SK-N-DZ (cell line): ENCODE measurements at regions not wholly inside any gene's neighbourhood (a gene's known extent, or its start where the extent isn't known, plus 50 kb on each side); places are given as distances from the start of the nearest gene placed in this dataset.
"Not testable (repeated sequence)": the region's sequence is repeated elsewhere in the genome, so short reads cannot be mapped to it uniquely, and the experiment has no call there.

ENCODE experiments used
- DNase-seq: peaks from one replicate; pipeline ENCODE4 v3.0.0-alpha.2; 2015; ENCODE audit warnings: low spot score

DNA sequence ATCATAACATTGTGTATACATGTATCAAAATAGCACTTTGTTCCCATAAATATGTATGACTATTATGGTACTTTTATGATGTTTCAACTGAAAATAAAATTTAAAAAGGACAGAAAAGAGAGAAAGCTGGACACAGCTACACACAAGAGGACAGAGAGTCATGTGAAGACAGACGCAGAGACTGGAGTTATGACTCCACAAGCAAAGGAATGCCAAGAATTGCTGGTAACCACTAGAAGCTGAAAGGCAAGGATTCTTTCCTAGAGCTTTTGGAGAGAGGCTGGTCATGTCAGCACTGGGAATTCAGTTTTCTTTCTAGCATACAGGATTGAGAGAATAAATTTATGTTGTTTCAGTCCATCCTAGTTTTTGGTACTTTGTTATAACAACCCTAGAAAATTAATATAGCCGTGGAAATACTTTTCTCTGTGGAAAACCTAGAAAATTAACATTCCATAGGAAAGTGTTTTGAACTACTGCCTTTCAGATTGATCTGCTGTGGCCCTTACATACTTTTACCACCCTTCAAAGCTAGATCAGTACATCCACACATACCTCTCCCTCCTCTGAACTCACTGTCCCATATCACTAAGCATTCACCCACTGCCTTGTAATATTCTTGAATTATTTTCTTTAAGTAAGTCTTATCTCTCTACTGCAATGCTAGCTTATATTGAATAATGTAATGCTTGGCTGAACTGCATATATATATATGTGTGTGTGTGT is 575.3 kb downstream of the IPMK start:
- DNase-seq, result no peak

DNA sequence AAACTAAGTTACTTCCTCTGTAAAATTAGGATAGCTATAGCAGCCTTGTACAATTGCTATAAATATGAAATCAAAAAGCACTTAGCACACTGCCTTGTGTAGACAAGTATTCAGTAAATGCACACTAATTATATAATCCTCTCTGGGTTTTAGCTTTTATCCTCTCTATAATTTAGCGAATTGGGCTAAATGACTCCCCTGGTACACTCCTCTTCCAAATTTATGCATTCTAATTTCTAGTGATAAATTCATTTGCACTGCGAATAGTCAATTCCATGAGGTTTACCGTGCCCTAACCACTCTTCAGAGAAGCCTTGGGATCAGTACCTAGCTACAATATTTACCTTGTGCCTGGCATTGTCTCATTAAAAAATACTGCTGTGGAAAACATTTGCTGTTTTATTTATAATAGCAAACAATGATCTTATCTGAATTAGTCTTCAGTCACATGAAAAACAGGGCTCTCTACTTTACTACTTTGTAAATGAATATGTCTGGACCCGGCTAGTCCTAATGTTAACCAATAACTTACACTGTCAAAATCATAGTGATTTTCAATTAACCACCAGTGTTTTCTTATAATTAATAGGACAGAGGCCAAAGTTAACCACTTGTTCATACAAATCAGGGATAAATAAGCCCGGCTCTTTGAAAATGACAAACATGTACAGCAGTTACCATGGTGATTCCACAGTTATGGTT is 577.9 kb downstream of the IPMK start:
- no peak for DNase-seq

GRCh38 chr10:57679916-57680315 is 587.8 kb downstream of the IPMK start:
- DNase-seq, result no peak

DNA sequence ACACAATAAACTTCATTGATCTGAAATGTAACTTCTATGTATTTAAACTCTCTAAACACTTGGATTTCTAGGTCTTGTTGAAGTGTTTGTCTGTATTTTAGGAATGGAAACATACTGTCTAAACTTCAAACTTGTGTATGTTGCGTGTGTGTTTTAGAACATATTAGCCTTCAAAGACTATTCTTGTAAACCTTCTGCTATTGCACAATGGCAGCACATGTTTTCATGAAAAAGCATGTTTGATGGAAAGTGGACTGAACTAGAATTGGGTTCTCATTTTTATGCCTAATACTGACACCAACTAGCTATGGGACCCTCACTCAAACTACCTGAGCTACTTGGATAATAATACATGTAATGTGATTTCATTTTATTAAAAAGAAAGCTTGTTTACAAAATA is 592.6 kb downstream of the IPMK start:
- DNase-seq, result no peak

GRCh38 chr10:57673446-57673960 is 594.2 kb downstream of the IPMK start:
- no peak for DNase-seq

DNA sequence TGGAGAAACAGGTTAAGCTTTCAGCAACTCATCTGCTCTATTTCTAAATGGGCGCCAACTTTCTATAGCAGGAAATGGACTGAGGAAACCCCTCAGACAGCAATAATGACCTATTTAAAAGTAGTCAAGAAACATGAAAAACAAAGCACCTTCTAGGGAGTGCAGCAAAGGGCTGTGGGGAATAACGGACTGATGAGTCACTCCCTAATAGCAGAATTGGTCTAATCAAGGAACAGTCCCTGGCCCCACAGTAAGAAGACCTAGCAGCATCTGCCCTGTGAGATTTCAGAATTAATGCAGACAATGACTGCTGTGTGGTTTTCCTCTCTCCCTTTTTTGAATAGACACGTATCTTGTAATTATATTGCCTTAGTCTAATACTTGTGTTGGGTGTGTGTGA is 602.9 kb downstream of the IPMK start:
- no peak for DNase-seq

DNA sequence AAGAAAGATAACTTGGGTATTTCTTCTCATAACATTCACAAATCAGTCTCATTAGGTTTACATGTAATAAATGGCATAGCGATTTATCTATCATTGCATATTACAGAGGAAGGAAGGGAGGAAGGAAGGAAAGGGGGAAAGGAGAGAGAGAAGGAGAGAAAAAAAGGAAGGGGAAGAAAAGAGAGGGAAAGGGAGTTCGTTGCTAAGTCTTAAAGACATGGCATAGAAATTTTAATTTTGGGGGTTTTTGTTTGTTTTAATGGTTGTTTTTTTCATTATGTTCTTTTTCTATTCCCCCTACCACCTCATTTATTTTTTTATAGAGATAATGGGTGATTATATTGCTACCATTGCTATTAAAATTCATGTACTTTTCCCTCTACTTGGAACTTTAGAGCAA is 604.3 kb downstream of the IPMK start:
- DNase-seq, result no peak

GRCh38 chr10:57661206-57661605 is 606.5 kb downstream of the IPMK start:
- no peak for DNase-seq

DNA sequence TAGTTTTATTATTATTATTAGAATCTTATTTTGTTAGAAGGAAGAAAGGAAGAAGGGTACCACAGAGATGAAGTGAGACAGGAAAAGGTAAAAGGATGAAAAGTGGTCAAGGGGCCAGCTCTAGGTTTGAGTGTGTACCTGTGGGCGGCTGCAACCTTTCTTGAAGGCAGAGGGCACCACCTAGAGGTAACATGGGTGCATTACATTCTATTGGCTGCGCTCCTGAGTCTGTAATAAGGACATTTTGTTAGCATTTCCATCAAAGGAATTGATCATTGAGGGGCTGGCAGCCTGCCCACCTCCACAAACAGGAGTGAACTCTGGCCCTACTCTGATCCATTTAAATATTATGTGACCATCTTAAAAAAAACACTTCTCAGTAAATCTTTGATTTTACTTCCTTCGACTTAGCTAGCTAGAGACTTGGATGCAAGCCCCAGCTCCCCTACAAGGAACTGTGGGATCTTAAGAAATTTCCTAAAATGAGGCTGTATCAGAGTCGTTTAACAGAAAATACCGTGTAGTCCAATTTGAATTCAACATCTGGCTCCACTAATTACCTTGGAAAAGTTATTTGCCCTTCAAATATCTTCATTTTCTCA is 610.4 kb downstream of the IPMK start:
- peak; percentile 74 for DNase-seq

- no peak for DNase-seq
These were observed 612.8 kb downstream of the IPMK start for GRCh38 chr10:57654856-57655255.

DNA sequence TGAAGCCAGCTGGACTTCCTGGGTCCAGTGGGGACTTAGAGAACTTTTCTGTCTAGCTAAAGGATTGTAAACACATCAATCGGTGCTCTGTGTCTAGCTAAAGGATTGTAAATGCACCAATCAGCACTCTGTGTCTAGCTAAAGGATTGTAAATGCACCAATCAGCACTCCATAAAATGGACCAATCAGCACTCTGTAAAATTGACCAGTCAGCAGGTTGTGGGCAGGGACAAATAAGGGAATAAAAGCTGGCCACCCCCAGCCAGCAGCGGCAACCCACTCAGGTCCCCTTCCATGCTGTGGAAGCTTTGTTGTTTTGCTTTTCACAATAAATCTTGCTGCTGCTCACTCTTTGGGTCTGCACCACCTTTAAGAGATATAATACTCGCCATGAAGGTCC is 622.6 kb downstream of the IPMK start:
- DNase-seq, result not testable (repeated sequence)

DNA sequence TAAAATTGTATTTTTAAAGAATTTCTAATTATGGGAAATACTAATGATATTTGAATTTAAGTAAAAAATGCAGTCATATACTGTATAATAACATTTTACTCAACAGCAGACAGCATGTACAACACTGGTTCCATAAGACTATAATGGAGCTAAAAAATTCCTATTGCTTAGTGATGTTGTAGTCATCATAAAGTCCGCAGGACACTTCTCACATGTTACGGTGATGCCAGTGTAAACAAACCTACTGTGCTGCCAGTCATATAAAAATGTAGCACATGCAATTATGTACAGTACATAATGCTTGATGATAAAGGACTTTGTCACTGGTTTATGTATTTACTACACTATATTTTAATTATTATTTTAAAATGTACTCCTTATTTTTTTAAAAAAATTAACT is 629.3 kb downstream of the IPMK start:
- DNase-seq, result no peak

DNA sequence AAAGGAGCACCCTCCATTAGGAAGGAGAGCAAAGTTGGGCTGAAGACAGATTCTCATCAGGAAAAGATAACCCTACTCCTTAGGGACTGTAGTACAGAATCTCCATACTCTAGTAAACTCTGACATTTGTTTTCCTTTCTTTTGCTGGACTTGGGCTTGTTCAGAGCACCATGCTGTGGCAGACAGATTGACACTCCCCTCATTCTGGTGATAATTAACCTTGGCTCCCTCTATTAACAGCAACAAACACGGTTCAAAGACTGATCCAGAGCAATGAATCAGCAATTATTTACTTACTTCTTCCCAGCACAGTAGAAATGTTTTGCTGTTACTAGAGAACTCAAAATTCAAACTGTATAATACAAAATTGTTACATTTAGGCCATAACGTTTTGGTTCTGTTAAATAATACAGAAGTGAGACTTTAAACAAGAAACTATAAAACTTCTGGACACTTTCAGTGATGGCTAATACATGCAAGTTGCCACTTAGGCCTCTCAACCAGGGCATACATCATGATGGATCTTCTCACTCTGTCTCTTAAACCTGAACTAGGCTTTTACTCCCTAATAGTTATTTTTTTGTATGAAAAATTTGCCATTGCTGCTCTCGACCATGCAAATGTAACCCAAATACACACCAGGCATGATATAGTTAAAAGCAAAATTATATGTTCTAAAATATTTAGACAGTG is 639.0 kb downstream of the IPMK start:
- DNase-seq, result no peak

GRCh38 chr10:57627642-57628178 is 640.0 kb downstream of the IPMK start:
- DNase-seq, result no peak

DNA sequence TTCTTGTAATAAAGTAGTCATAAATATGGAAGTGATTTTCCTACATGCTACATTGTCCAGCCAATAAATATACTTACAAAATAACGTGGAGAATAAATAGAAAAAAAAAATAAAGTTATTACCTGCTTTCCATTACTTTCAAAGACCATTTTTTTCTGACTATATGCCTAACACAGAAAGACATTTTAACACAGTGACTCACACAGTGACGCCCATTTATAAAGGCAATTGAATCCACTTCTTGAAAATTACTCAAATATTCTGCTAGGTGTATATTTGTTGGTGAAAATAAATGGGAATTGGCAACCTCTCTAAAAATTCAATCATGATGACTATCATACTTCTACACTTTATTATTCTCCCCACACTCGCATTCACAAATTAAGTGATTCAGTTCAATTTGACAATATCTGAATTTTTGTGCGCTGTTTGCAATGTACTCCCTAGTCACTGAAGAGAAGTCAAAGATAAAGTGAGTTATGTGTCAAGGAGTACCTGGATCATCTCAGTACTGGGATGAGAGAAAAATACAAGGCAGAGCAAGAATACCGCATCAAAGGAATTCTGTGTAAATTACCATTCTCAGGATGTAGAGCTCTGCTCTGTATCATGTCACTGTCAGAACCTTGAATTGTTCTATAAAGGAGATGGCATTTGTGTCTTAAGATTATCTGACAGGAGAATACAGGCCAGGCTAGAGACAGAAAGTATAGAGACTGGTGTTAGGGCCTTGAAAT is 642.7 kb downstream of the IPMK start:
- peak; percentile 83 for DNase-seq

DNA sequence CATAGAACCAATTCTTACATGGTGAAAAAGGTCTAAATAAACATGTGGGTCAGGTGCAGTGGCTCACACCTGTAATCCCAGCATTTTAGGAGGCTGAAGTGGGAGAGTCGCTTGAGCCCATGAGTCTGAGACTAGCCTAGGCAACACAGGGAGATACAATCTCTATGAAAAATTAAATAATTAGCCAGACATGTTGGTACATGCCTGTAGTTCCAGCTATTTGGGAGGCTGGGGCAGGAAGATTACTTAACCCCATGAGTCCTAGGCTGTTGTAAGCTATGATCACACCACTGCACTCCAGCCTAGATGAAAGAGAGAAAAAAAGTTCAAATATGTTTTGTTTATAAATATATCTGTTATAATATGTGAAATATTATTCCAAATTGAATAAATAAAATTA is 643.6 kb downstream of the IPMK start:
- DNase-seq, result peak; percentile 9

GRCh38 chr10:57621466-57621865 is 646.2 kb downstream of the IPMK start:
- no peak for DNase-seq

GRCh38 chr10:57605948-57606485 is 661.7 kb downstream of the IPMK start:
- no peak for DNase-seq

- no peak for DNase-seq
These were observed 668.3 kb downstream of the IPMK start for GRCh38 chr10:57599440-57599839.

DNA sequence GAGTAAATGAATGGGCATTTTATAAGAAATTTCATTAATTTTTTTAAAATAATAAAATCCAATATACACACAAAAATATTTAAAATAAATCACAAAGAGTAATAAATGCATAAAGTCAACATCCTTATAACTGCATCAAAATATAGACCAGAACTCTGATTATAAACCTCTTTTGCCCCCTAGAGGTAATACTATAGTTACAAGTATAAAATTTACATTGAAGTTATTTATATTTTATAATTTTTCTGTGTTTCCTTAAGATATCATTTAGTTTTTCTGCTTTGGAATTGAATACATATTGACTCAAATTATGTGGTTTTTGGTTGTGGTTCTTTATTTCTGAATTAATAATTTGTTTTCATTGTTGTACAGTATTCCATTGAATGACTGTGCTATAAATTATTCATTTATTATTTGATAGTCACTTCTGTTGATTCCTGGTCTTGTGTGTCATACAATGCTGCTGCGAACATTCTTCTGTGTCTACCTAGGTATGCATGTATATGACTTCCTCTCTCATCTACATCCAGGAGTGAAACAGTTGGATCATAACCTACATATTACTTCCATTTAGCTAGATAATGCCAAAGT is 673.6 kb downstream of the IPMK start:
- no peak for DNase-seq
